ENCODE measurements at regions not wholly inside any gene's neighbourhood (a gene's known extent, or its start where the extent isn't known, plus 50 kb on each side); places are given as distances from the start of the nearest gene placed in this dataset.

- no peak for DNase-seq (ENCODE audit: low read depth, low spot score)
- in situ Hi-C loops (cut with HindIII; ENCODE audit: low pct_unique_long_range_greater_than_20kb, low sequenced_read_pairs) = no loop called here
Measured at GRCh38 chr5:57113481-57113880, 60.4 kb upstream of the GPBP1 start.

- in situ Hi-C loops (cut with HindIII; ENCODE audit: low pct_unique_long_range_greater_than_20kb, low sequenced_read_pairs) = no loop called here
- no peak for DNase-seq (ENCODE audit: low read depth, low spot score)
Measured at GRCh38 chr5:57117596-57117995, 56.3 kb upstream of the GPBP1 start.

- no peak for DNase-seq (ENCODE audit: low read depth, low spot score)
- in situ Hi-C loops (cut with HindIII; ENCODE audit: low pct_unique_long_range_greater_than_20kb, low sequenced_read_pairs) = no loop called here
Measured at GRCh38 chr5:57119031-57119430, 54.8 kb upstream of the GPBP1 start.

- in situ Hi-C loops (cut with HindIII; ENCODE audit: low pct_unique_long_range_greater_than_20kb, low sequenced_read_pairs) = no loop called here
- DNase-seq (ENCODE audit: low read depth, low spot score) = no peak
Measured at GRCh38 chr5:57124014-57124413, 49.8 kb upstream of the GPBP1 start.

Small RNA genes in the stretch of these regions (small RNA-seq; reads per million reads assigned to genes)
- gene AC034244.1 = 0 reads per million in 2 experiments
